GM12878 (cell line): ENCODE measurements at regions not wholly inside any gene's neighbourhood (a gene's known extent, or its start where the extent isn't known, plus 50 kb on each side); places are given as distances from the start of the nearest gene placed in this dataset.

Experiments used
- ATAC-seq: fragments of 200-7000 bp; cut with Tn5 transposase; 3 replicates; pipeline ENCODE4 v1.9.1; 2020; ENCODE audit warnings: mild to moderate bottlenecking, moderate library complexity
- BruUV-seq: library from RNA; stranded (reverse); fragments of 400-500 nt; replicated peaks from 2 replicates; lab custom pipeline; 2021; lab: Mats Ljungman, UMichigan
- CTCF ChIA-PET: fragments of 300-600 bp; sonication (Branson Sonifier 250); formaldehyde crosslinking; extraction: SDS; loops from one replicate; lab custom pipeline; 2021; ENCODE audit warnings: inconsistent platforms; lab: Yijun Ruan, JAX
- POLR2A ChIA-PET: fragments of 350-600 bp; formaldehyde crosslinking; extraction: SDS; loops from one replicate; lab custom pipeline; 2021; ENCODE audit warnings: inconsistent platforms; lab: Charles Lee
- RAD21 ChIA-PET: fragments of 300-600 bp; sonication (Branson Sonifier 250); formaldehyde crosslinking; loops from one replicate; lab custom pipeline; 2023; ENCODE audit warnings: antibody characterized with exemption; ENCODE audit not compliant: unreplicated experiment; lab: Charles Lee
- SMC1A ChIA-PET: fragments of 300-600 bp; sonication (Branson Sonifier 250); formaldehyde crosslinking; loops from one replicate; lab custom pipeline; 2023; ENCODE audit not compliant: unreplicated experiment, uncharacterized antibody; lab: Charles Lee
- DNase-seq: peaks from one replicate; pipeline ENCODE4 v3.0.0-alpha.2; 2011; ENCODE audit warnings: low read depth, low spot score
- FAIRE-seq: peaks from 3 replicates; lab custom pipeline; 2011; peaks lifted over from hg19 to GRCh38; lab: Jason Lieb, UNC
- H2AFZ ChIP-seq: 2 replicates; pipeline ENCODE4 v1.6.0; 2011; ENCODE audit warnings: low read depth, low read length, control low read depth; ENCODE audit not compliant: control insufficient read depth
- H3K27ac ChIP-seq: 2 replicates; pipeline ENCODE4 v1.5.1; 2011; ENCODE audit warnings: control low read depth; ENCODE audit not compliant: control insufficient read depth, insufficient read depth
- H3K27me3 ChIP-seq, 2 experiments: replicated peaks in 1 of 2; 2 replicates each; pipeline versions ENCODE4 v1.6.0 to v1.6.1; 2011; ENCODE audit warnings: low read length in 1 of 2; ENCODE audit not compliant: control insufficient read depth in 2 of 2, insufficient read depth in 2 of 2
- H3K36me3 ChIP-seq, 2 experiments: 2 replicates each; pipeline ENCODE4 v1.5.1; 2011; ENCODE audit warnings: low read length in 1 of 2; ENCODE audit not compliant: control insufficient read depth in 2 of 2, insufficient read depth in 2 of 2
- H3K4me1 ChIP-seq: 2 replicates; pipeline ENCODE4 v1.6.1; 2011; ENCODE audit warnings: mild to moderate bottlenecking, low read length, moderate library complexity, mixed read lengths; ENCODE audit not compliant: control insufficient read depth, insufficient read depth
- H3K4me2 ChIP-seq: 2 replicates; pipeline ENCODE4 v1.6.0; 2011; ENCODE audit warnings: control low read depth; ENCODE audit not compliant: control insufficient read depth, insufficient read depth
- H3K4me3 ChIP-seq: fragments of 200-600 bp; sonication (generic); 2 replicates; pipeline ENCODE4 v1.5.1; 2016
- H3K79me2 ChIP-seq: 2 replicates; pipeline ENCODE4 v1.6.0; 2011; ENCODE audit warnings: low read length; ENCODE audit not compliant: control insufficient read depth, insufficient read depth
- H3K9ac ChIP-seq: 2 replicates; pipeline ENCODE4 v1.8.0; 2011; ENCODE audit warnings: low read length, control low read depth, mixed read lengths; ENCODE audit not compliant: control insufficient read depth, insufficient read depth
- H3K9me3 ChIP-seq: replicated peaks from 3 replicates; pipeline ENCODE4 v1.5.1; 2011; ENCODE audit warnings: mild to moderate bottlenecking, low read length; ENCODE audit not compliant: control insufficient read depth, insufficient read depth
- H4K20me1 ChIP-seq: 2 replicates; pipeline ENCODE4 v1.6.0; 2011; ENCODE audit not compliant: control insufficient read depth, insufficient read depth
- CTCF ChIP-seq, 3 experiments: IDR thresholded peaks in 2 of 3; conservative IDR thresholded peaks in 1 of 3; 2 replicates each; pipeline ENCODE4 v1.5.1; 2011; ENCODE audit warnings: low read depth in 3 of 3, low read length in 3 of 3, mild to moderate bottlenecking in 3 of 3, control low read depth in 2 of 3, moderate library complexity in 2 of 3, inconsistent platforms in 1 of 3, mixed read lengths in 1 of 3; ENCODE audit not compliant: control insufficient read depth in 2 of 3, insufficient read depth in 1 of 3; ENCODE audit errors: extremely low read depth in 1 of 3
- DPF2 ChIP-seq: fragments of 450-650 bp; IDR thresholded peaks from 2 replicates; pipeline ENCODE4 v1.6.1; 2017; ENCODE audit warnings: mild to moderate bottlenecking
- HCFC1 ChIP-seq: fragments of 150-350 bp; IDR thresholded peaks from 2 replicates; pipeline ENCODE4 v1.6.1; 2014; ENCODE audit warnings: low read length
- JUND ChIP-seq: IDR thresholded peaks from 2 replicates; pipeline ENCODE4 v1.6.1; 2012; ENCODE audit warnings: low read depth, mild to moderate bottlenecking, low read length, improper control_type of control experiment, moderate library complexity
- RELB ChIP-seq: fragments of 450-650 bp; IDR thresholded peaks from 2 replicates; pipeline ENCODE4 v1.6.1; 2017; ENCODE audit warnings: low read depth, mild to moderate bottlenecking, moderate library complexity
- RUNX3 ChIP-seq: IDR thresholded peaks from 2 replicates; pipeline ENCODE4 v1.6.1; 2012; ENCODE audit warnings: low read length, inconsistent platforms
- TARDBP ChIP-seq: IDR thresholded peaks from 2 replicates; pipeline ENCODE4 v1.6.1; 2016; ENCODE audit warnings: borderline replicate concordance
- TCF7 ChIP-seq: IDR thresholded peaks from 2 replicates; pipeline ENCODE4 v1.6.1; 2014; ENCODE audit warnings: antibody characterized with exemption, borderline replicate concordance
- ZBTB40 ChIP-seq: fragments of 450-650 bp; IDR thresholded peaks from 2 replicates; pipeline ENCODE4 v1.6.1; 2016; ENCODE audit warnings: mild to moderate bottlenecking, moderate library complexity, borderline replicate concordance
- WGBS: methylation state at CpG from one replicate; pipeline ENCODE4 v1.1.6; 2016; ENCODE audit warnings: low lambda C conversion rate; ENCODE audit not compliant: insufficient replicate concordance, insufficient coverage; ENCODE audit errors: missing lambda C conversion rate; 5-methylcytosine and 5-hydroxymethylcytosine counted together
- in situ Hi-C: fragments of 300-500 bp; cut with MboI; formaldehyde crosslinking; loops from 9 replicates; pipeline ENCODE4 v1.14.3; 2018; ENCODE audit warnings: mixed read lengths
- intact Hi-C: fragments of 100-400 bp; cut with micrococcal nuclease; formaldehyde crosslinking; loops from one replicate; pipeline ENCODE4 v1.14.2; 2022; ENCODE audit not compliant: unreplicated experiment

GRCh38 chr17:65402513-65403496 lies 158.6 kb downstream of the AXIN2 start:
- DNase-seq, result no peak
- Histone ChIP-seq H3K79me2 (no peaks in the 10 kb centered on the region), H3K4me3 (no peak overlapping the region), H3K27me3 (no peaks in the 10 kb centered on the region), H3K4me1 (no peaks in the 10 kb centered on the region), H3K9ac (no peak overlapping the region), H4K20me1 (no peaks in the 10 kb centered on the region), H3K9me3 (no peaks in the 10 kb centered on the region), H3K27ac (no peak overlapping the region), H2AFZ (no peak overlapping the region), H3K36me3 (no peaks in the 10 kb centered on the region), H3K4me2 (no peak overlapping the region)
- ChIA-PET CTCF (no interaction called here), POLR2A (interaction anchor here (0.5 kb wide), 1 partner anchor 146 kb away, joined by 3 read pairs; no protein-coding TSS in a partner anchor), SMC1A (no interaction called here), RAD21 (no interaction called here)
- ATAC-seq, result no peak
- BruUV-seq, result no TSS peak
- WGBS, result 31% methylated on average over 19 of the region's 19 CpGs
- intact Hi-C loops, result no loop called here
- in situ Hi-C loops, result no loop called here
- FAIRE-seq, result no peak
- TF ChIP-seq CTCF (IDR thresholded peaks at IDR 0.05 in 2 of 3, conservative IDR thresholded peaks at IDR 0.05 in 1 of 3; ENCODE audit: control insufficient read depth in 2 of 3, extremely low read depth in 1 of 3, insufficient read depth in 1 of 3, low read depth in 3 of 3, low read length in 3 of 3), result no peak
- TF ChIP-seq TARDBP, result no peak
- no peak for TF ChIP-seq ZBTB40
- no peak for TF ChIP-seq JUND
- no peak for TF ChIP-seq HCFC1
- no peak for TF ChIP-seq DPF2
- TF ChIP-seq RELB, result no peak
- no peak for TF ChIP-seq TCF7
- no peak for TF ChIP-seq RUNX3
